ENCODE measurements at regions not wholly inside any gene's neighbourhood (a gene's known extent, or its start where the extent isn't known, plus 50 kb on each side); places are given as distances from the start of the nearest gene placed in this dataset.

DNA sequence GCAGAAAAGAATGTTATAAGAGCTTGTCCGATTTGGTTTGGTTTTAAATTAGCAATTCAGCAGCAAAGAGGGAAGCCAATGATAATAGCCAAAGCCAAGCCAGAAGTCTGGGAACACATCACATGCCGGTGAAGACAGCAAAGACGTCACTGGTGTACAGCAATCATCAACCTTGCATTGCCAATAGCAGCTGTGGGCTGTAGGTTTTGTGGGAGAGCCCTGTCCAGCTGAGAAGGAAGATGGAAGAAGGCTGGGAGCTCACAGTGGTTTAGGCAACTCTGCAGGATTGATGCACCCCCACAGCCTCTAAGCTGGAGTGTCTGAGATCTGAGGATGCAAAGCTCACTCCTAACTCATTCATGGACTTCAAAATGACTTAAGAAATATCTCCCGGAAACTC, 338.7 kb downstream of the SIPA1L2 start:
- TF ChIP-seq, protein P1, sequence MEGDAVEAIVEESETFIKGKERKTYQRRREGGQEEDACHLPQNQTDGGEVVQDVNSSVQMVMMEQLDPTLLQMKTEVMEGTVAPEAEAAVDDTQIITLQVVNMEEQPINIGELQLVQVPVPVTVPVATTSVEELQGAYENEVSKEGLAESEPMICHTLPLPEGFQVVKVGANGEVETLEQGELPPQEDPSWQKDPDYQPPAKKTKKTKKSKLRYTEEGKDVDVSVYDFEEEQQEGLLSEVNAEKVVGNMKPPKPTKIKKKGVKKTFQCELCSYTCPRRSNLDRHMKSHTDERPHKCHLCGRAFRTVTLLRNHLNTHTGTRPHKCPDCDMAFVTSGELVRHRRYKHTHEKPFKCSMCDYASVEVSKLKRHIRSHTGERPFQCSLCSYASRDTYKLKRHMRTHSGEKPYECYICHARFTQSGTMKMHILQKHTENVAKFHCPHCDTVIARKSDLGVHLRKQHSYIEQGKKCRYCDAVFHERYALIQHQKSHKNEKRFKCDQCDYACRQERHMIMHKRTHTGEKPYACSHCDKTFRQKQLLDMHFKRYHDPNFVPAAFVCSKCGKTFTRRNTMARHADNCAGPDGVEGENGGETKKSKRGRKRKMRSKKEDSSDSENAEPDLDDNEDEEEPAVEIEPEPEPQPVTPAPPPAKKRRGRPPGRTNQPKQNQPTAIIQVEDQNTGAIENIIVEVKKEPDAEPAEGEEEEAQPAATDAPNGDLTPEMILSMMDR (conservative IDR thresholded peaks at IDR 0.05), result no peak
- TF ChIP-seq ZFX (IDR thresholded peaks at IDR 0.05), result no peak

Data from C4-2B (cell line).